ENCODE measurements at regions not wholly inside any gene's neighbourhood (a gene's known extent, or its start where the extent isn't known, plus 50 kb on each side); places are given as distances from the start of the nearest gene placed in this dataset.

DNA sequence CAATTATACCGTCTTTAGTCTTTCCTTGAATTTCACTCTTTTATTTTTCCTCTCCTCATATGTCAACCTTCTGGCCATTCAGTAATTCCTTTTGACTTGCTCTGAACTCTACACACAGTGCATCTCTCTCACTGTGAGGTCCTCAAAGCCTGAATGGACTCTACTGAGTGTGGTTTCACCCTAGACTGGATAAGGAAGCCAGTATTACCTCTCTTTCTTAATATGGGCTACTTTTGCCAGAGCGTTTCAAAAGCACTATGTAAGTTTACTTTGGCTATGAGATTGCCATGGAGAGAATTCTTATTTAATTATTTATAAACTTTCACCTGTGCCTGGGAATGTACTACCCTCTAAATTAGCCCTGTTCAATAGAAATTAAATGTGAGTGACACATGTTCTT, 343.5 kb upstream of the DDHD1 start:
- TF ChIP-seq, protein P1, sequence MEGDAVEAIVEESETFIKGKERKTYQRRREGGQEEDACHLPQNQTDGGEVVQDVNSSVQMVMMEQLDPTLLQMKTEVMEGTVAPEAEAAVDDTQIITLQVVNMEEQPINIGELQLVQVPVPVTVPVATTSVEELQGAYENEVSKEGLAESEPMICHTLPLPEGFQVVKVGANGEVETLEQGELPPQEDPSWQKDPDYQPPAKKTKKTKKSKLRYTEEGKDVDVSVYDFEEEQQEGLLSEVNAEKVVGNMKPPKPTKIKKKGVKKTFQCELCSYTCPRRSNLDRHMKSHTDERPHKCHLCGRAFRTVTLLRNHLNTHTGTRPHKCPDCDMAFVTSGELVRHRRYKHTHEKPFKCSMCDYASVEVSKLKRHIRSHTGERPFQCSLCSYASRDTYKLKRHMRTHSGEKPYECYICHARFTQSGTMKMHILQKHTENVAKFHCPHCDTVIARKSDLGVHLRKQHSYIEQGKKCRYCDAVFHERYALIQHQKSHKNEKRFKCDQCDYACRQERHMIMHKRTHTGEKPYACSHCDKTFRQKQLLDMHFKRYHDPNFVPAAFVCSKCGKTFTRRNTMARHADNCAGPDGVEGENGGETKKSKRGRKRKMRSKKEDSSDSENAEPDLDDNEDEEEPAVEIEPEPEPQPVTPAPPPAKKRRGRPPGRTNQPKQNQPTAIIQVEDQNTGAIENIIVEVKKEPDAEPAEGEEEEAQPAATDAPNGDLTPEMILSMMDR (IDR thresholded peaks at IDR 0.05) = no peak
- TF ChIP-seq POLR2A (IDR thresholded peaks at IDR 0.05) = no peak
